Lower leg skin (tissue), 4 donors: ENCODE measurements at regions not wholly inside any gene's neighbourhood (a gene's known extent, or its start where the extent isn't known, plus 50 kb on each side); places are given as distances from the start of the nearest gene placed in this dataset.

ENCODE experiments used
- DNase-seq, 2 donors: peaks; one replicate each; pipeline ENCODE4 v3.0.0-alpha.2; 2019; ENCODE audit warnings: low spot score in 2 of 2
- H3K4me3 ChIP-seq: fragments of 200-600 bp; sonication (generic); 2 replicates; pipeline ENCODE4 v1.5.1; 2017; ENCODE audit warnings: mild to moderate bottlenecking, low read depth; ENCODE audit not compliant: poor library complexity, severe bottlenecking
- POLR2A ChIP-seq, 2 donors: fragments of 450-650 bp; IDR thresholded peaks; one replicate each; pipeline ENCODE4 v1.6.1; 2016 to 2017; ENCODE audit warnings: antibody characterized with exemption in 2 of 2, mild to moderate bottlenecking in 1 of 2, moderate library complexity in 1 of 2
- WGBS, 2 donors: methylation state at CpG; one replicate each; pipeline ENCODE4 v1.1.5; 2018; 5-methylcytosine and 5-hydroxymethylcytosine counted together
- intact Hi-C: fragments of 100-400 bp; cut with DNase I; formaldehyde crosslinking; loops from one replicate; pipeline ENCODE4 v1.15.0; 2023; ENCODE audit warnings: low total_unique reads
- TF ChIP-seq, protein P1 (sequence below), 3 donors: fragments of 450-650 bp; IDR thresholded peaks; one replicate each; pipeline ENCODE4 v1.5.1; 2016; ENCODE audit warnings: antibody characterized with exemption in 3 of 3, mild to moderate bottlenecking in 3 of 3, moderate library complexity in 2 of 3

DNA sequence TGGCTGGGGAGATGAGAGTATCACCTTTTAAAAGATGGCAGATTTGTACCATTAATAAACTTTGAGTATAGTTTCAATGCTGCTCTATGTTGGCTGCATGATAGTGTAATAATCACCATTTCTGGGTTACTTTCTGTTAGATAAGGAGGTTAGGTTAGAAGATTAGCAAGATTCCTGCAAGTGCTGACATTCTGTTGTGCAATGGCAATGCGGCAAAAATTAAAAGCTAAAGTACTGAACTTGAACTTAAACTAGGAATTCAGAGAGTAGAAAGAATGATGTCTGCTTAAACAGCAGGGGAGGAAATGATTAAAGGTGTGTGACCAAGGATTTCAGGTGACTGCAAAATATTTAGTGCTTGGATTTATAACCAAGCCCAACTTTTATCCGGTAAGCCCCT lies 399.8 kb upstream of the MON1B start:
- intact Hi-C loops = no loop called here
- WGBS, 2 donors = 35 to 46% methylated on average over 2 of the region's 2 CpGs
- TF ChIP-seq, protein P1, sequence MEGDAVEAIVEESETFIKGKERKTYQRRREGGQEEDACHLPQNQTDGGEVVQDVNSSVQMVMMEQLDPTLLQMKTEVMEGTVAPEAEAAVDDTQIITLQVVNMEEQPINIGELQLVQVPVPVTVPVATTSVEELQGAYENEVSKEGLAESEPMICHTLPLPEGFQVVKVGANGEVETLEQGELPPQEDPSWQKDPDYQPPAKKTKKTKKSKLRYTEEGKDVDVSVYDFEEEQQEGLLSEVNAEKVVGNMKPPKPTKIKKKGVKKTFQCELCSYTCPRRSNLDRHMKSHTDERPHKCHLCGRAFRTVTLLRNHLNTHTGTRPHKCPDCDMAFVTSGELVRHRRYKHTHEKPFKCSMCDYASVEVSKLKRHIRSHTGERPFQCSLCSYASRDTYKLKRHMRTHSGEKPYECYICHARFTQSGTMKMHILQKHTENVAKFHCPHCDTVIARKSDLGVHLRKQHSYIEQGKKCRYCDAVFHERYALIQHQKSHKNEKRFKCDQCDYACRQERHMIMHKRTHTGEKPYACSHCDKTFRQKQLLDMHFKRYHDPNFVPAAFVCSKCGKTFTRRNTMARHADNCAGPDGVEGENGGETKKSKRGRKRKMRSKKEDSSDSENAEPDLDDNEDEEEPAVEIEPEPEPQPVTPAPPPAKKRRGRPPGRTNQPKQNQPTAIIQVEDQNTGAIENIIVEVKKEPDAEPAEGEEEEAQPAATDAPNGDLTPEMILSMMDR (IDR thresholded peaks at IDR 0.05) = no peak
- TF ChIP-seq POLR2A (IDR thresholded peaks at IDR 0.05) = no peak
- DNase-seq = no peak
- H3K4me3 ChIP-seq = no peak overlapping the region

DNA sequence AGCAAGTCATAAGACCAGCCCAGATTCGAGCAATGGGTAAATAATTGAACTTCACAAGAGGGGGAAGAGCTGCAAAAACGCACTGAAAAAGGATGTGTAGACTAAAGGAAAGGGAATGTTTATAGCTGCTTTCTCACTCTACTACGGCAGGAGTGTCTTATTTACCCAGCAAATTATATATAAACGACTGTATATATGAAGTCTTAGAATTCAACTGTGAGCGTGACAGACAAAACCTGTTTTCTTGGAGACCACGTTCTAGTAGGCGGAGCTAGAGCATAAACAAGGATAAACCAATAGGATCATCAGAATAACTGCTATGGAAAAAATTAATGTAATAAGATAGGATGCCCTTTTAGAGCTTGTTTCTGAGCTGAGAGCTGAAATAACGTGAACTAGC lies 394.6 kb upstream of the MON1B start:
- no peak for DNase-seq
- 72 to 74% methylated on average over 8 of the region's 8 CpGs for WGBS, 2 donors
- intact Hi-C loops = no loop called here
- H3K4me3 ChIP-seq = no peak overlapping the region
- TF ChIP-seq, protein P1 (IDR thresholded peaks at IDR 0.05) = no peak
- no peak for TF ChIP-seq POLR2A (IDR thresholded peaks at IDR 0.05)

DNA sequence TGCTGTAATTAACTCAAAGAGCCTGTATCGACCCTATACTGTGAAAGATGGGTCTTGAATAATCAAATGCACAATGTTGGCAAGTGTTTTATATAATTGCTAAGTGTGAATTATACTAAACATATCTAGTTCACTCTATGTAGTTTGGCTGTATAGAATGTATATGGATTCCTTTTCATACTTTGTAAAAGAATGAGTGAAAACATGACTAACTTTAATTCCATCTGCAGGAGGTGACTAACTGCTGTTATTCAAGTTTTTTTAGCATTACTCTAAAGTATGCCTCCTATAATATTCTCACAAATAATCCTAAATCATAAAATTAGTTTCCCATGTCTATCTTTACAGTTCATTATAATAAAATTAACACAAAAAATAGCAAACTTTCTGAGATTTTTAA lies 394.0 kb upstream of the MON1B start:
- WGBS, 2 donors = 41 to 61% methylated on average over 1 of the region's 1 CpG
- no peak for DNase-seq
- TF ChIP-seq, protein P1 (IDR thresholded peaks at IDR 0.05) = no peak
- no peak for TF ChIP-seq POLR2A (IDR thresholded peaks at IDR 0.05)
- intact Hi-C loops = no loop called here
- no peak overlapping the region for H3K4me3 ChIP-seq

DNA sequence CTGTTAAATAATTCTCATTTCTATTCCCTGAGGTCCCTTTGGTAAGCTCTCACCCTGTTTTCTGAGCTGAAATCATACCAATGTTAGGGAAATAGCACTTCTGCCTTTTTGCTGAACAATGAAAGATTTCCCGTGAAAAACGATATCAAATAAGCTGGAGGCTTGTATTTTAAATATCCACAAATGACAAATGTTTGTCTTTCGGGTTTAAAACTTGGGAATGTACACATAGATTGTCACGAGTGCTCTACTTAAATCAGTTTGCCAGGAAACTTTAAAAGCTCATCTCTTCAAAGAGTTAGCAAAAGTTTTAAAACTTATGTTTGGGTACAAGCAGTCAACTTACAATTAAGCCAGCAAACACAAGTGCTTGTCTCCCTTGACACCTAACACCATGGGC lies 393.5 kb upstream of the MON1B start:
- WGBS, 2 donors = 84 to 86% methylated on average over 4 of the region's 4 CpGs
- intact Hi-C loops = no loop called here
- no peak overlapping the region for H3K4me3 ChIP-seq
- TF ChIP-seq, protein P1 (IDR thresholded peaks at IDR 0.05) = no peak
- no peak for DNase-seq

DNA sequence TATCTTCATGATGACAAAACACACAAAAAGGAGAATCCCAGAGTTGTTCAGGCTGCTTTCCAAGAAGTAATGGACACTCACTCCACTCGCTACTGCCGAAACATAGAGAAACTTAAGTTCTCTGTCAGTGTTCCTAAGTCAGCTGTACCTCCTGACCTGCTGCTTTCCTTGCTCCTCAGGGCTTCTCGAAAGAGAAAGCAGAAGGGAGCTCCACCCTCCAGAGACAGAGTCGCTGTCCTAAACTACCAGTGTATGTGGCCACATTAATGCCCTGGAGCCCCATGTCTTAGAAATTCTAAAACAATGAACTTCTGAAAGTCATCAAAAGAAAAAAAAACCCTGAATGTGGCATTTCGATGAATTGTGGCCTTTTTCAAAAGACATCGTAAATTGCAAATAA lies 390.8 kb upstream of the MON1B start:
- no peak for DNase-seq
- TF ChIP-seq POLR2A (IDR thresholded peaks at IDR 0.05) = no peak
- TF ChIP-seq, protein P1 (IDR thresholded peaks at IDR 0.05) = no peak
- intact Hi-C loops = no loop called here
- 66 to 80% methylated on average over 6 of the region's 6 CpGs for WGBS, 2 donors
- H3K4me3 ChIP-seq = no peak overlapping the region

DNA sequence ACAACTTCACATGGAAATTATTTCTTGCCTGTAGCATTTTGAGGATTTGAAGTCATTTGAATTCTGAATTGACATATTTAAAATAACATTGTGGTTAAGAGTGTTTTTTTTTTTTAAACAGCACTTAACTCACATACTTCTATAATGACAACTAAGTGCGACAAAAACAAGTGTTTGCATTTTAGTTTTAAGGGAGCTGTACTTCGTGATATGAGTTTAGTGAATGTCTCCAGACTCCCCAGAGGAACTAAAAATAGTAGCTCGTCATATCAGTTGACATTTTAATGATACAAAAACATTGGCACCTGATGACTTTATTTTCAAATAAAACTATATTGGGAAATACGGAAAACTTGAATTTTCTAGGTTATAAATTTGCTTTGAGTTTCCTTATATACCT lies 389.6 kb upstream of the MON1B start:
- no peak for DNase-seq
- 40 to 47% methylated on average over 4 of the region's 4 CpGs for WGBS, 2 donors
- no peak for TF ChIP-seq POLR2A (IDR thresholded peaks at IDR 0.05)
- TF ChIP-seq, protein P1 (IDR thresholded peaks at IDR 0.05) = no peak
- H3K4me3 ChIP-seq = no peak overlapping the region
- intact Hi-C loops = no loop called here
